GM21723 (cell line): ENCODE measurements at regions not wholly inside any gene's neighbourhood (a gene's known extent, or its start where the extent isn't known, plus 50 kb on each side); places are given as distances from the start of the nearest gene placed in this dataset.
"Not testable (repeated sequence)": the region's sequence is repeated elsewhere in the genome, so short reads cannot be mapped to it uniquely, and the experiment has no call there.

Source experiments
- ATAC-seq: cut with Tn5 transposase; IDR thresholded peaks from one replicate; pipeline ENCODE4 v1.9.1; 2021; ENCODE audit warnings: mild to moderate bottlenecking, moderate library complexity; ENCODE audit not compliant: unreplicated experiment

- ATAC-seq = no peak
Observed at GRCh38 chr14:48622980-48623379, 947.6 kb upstream of the MDGA2 start.

- no peak for ATAC-seq
Observed at GRCh38 chr14:48618057-48618456, 942.7 kb upstream of the MDGA2 start.

DNA sequence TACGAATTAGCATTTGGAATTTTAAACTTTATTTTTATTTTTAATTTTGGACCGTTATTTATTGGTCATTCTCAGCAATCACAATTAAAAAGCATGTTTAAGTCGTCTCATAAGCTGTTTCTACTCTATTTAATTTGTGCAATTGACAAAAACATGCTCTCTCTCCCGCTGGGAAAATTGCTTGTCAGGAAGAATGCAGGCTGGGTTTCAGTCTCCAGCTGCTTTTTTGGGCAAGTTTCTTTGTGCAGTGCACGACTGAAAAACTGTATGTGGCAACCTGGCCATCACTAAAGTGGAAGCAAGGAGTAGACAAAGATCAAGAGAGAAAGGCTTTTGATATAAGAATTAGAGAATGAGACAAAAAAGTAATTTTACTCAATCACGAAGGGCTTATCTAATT, 941.5 kb upstream of the MDGA2 start:
- no peak for ATAC-seq

DNA sequence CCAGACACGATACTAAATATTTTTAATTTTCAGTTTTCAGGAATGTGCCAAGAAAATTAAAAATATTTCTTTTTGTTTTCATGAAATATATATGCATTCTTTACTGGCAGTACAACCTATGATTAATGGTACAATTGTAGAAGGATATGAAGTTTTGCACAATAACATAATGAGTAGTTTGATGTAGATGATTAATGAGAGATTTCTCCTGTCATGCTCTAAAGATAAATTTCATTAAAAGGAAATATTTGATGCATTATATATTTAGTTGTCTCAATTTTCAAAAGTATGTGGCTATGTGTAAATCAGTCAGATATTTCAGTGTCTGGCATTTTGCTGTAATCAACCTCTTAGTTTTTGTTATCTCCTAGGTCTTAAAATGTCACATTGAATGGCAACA, 940.2 kb upstream of the MDGA2 start:
- ATAC-seq = no peak

GRCh38 chr14:48614003-48614402, 938.6 kb upstream of the MDGA2 start:
- no peak for ATAC-seq

DNA sequence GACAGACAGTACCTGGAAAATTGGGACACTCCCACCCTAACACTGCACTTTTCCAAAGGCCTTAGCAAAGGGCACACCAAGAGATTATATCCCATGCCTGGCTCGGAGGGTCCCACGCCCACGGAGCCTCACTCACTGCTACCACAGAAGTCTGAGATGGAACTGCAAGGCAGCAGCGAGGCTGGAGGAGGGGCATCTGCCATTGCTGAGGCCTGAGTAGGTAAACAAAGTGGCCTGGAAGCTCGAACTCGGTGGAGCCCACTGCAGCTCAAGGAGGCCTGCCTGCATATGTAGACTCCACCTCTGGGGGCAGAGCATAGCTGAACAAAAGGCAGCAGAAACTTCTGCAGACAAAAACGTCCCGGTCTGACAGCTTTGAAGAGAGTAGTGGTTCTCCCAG, 931.6 kb upstream of the MDGA2 start:
- not testable (repeated sequence) for ATAC-seq

- ATAC-seq = no peak
Observed at GRCh38 chr14:48598458-48598857, 923.1 kb upstream of the MDGA2 start.

DNA sequence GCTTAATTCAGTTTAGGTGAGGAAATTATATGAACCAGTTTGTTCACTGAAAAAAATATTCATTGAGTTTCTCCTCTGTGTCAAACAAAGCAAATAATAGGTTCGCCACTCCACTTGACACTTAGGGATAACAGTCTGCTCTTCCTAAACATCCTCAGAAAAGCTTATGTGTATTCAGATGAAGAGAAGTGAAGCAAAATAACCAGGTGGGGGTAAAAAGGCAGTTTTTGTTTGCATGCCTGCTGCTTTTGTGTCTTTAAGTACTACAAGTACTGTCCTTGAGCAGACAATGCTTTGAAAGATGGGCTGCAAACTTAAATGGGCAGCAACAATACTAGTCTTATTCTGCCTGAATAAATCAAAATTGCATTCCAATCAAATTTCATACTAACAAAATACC, 910.7 kb upstream of the MDGA2 start:
- ATAC-seq = no peak

GRCh38 chr14:48584031-48584430, 908.6 kb upstream of the MDGA2 start:
- ATAC-seq = no peak

DNA sequence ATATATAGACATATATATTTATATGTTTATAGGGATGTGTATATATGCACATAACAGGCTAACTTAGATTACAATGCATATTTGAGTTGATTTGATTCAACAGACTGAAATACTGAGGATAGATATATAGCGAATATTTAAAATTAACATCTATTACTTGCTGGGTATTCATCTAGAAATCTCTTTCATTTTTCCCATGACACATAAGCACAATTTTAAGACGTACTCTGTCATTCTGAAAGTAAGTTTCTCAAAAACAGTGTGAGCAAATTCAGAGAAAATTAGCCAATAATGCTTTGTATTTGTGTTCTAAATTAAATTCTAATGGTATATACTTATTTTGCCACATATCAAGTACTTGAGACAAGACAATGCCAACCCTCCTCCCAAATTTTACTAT, 907.5 kb upstream of the MDGA2 start:
- no peak for ATAC-seq

- ATAC-seq = no peak
Observed at GRCh38 chr14:48580692-48581091, 905.3 kb upstream of the MDGA2 start.

DNA sequence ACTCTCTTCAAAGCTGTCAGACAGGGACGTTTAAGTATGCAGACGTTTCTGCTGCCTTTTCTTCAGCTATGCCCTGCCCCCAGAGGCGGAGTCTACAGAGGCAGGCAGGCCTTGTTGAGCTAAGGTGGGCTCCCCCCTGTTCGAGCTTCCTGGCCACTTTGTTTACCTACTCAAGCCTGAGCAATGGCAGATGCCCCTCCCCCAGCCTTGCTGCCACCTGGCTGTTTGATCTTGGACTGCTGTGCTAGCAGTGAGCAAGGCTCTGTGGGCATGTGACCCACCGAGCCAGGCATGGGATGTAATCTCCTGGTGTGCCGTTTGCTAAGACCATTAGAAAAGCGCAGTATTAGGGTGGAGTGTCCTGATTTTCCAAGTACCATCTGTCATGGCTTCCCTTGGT, 900.4 kb upstream of the MDGA2 start:
- no peak for ATAC-seq

DNA sequence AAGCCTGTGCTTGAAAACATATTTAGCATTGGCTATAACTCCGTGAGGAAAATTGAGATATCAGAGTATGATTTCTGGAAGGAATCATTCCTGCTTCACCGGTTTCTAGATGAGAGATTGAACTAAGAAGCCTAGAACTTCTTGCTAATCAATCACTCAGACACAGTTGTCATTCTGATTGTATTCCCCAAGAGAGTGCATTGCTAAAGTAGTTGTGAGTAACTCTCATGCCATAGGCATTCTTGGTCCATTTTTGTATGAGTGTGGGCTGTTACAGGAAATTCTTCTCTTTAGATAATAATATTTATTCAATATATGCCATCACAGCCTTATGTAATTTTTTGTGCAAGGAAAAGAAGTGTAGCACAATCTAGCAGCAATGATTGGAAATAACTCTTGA, 893.3 kb upstream of the MDGA2 start:
- ATAC-seq = no peak

- ATAC-seq = no peak
Observed at GRCh38 chr14:48568252-48568651, 892.8 kb upstream of the MDGA2 start.

DNA sequence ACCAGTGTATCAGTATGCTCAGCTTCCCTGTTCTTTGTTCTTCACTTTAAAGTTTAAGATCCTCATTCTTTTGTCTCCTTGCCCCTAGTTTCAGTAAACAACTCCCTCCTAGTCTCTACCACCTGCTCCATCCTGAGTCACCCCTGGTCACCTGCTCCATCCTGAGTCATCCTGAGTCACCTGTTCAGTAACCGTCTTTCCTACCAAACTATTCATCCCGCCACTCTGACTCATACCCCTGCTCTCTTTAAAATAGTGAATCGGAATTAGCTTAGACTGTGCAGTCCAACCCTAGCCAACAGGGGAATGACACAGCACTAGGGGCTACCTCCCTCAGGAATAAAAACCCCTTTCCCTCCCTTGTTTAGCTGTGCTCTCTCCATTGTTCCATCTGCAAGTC, 888.1 kb upstream of the MDGA2 start:
- no peak for ATAC-seq

DNA sequence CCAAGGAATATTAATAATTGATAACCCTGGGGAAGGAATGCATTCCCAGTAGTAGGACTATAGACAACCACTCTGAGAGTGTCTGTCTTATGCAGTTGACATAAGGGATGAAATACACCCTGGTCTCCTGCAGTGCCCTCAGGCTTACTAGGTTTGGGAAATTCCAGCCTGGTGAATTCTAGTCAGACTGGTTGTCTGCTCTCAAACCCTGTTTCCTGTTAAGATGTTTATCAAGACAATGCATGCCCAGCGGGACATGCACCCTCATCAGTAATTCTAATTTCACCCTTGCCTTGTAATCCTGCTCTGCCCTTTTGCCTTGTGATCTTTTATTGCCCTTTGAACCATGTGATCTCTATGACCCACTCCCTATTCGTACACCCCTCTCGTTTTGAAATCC, 886.0 kb upstream of the MDGA2 start:
- not testable (repeated sequence) for ATAC-seq

DNA sequence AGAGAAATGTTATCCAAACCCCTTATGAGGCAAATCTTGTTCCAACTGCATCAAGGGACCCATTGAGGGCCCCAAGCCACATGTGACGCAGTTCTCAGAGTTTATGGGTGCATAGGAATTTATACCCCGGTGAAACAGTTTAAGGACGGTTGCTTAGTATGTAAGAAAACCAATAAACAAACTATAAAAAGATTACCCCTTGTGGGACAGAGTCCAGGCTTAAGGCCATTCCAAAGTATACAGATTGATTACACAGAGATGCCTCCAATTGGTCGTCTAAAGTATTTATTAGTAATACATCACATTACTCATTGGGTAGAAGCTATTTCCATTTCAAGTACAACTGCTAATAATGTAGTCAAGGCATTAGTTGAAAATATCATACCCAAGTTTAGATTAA, 885.0 kb upstream of the MDGA2 start:
- ATAC-seq = no peak

DNA sequence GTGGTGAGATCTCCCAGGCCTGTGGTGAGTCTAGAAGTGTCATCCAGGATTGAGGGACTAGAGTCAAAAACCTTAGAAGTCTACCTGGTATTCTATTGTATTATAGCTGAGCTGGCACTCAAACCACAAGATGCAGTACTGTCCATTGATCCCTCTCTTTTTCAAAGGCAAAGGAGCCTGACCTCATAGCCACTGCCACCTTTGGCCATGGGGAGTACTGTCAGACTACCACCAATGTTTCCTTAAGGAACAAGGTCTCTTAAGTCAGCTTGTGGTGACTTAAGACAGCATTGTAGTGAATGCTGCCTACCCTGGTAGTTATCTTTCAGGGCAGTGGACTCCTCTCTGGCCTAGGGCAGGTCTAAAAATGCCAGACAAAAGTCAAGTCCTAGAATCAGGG, 878.0 kb upstream of the MDGA2 start:
- no peak for ATAC-seq

DNA sequence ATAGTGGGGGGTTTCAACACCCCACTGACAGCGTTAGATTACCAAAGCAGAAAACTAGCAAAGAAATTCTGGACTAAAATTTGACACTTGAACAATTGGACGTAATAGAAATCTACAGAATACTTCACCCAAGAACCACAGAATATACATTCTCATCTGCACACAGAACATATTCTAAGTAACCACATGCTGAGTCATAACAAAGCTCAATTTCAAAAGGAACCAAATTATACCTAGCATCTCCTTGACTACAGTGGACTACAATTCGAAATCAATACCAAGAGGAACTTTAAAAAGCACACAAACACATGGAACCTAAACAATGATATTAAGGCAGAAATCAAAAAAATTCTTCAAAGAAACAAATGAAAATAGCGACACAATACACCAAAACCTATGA, 871.6 kb upstream of the MDGA2 start:
- no peak for ATAC-seq

- ATAC-seq = no peak
Observed at GRCh38 chr14:48537600-48537999, 862.2 kb upstream of the MDGA2 start.

DNA sequence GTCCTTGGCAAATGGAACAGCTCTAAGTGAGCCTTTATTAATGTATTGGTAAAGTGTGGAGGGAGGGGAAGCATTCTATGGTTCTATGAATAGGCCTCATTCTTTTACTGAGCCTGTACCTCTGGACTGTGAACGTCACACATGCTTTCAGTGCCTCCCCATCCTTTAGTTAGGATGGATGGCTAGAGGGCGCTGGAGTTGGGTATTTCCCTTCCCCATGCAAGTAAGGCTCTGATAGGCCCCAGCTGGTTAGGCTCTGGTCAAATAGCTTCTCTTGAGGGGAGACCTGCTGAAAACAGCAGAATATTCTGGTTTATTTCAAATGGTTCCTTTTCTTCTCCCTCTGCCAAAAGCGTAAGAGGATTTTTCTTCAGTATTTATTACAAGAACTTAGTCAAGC, 860.9 kb upstream of the MDGA2 start:
- ATAC-seq = no peak

- ATAC-seq = no peak
Observed at GRCh38 chr14:48527832-48528231, 852.4 kb upstream of the MDGA2 start.

GRCh38 chr14:48526307-48526706, 850.9 kb upstream of the MDGA2 start:
- ATAC-seq = no peak

DNA sequence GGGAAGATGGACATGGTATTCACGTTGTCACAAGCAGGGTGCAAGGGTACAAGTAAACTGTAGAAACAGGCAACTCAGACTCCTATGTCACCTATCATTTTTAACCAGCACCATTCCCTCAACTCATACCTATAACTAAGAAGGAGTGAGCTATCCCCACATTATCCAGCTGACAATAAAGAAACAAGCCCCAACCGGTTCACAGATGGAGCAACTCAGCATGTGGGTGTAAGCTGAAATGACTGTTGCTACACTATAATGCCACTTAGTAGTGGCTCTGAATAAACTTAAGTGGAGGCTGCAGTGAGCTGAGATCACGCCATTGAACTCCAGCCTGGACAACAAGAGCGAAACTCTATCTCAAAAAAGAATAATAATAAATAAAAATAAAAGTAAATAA, 829.5 kb upstream of the MDGA2 start:
- ATAC-seq = no peak
